Liver (tissue), 8 donors: ENCODE measurements at regions not wholly inside any gene's neighbourhood (a gene's known extent, or its start where the extent isn't known, plus 50 kb on each side); places are given as distances from the start of the nearest gene placed in this dataset.

Experiments
- DNase-seq: peaks from one replicate; pipeline ENCODE4 v3.0.0-alpha.2; 2017; ENCODE audit warnings: low spot score
- H3K27ac ChIP-seq, 2 donors: one replicate each; pipeline ENCODE4 v1.7.0; 2013; ENCODE audit warnings: inconsistent platforms in 2 of 2, low read length in 2 of 2, control low read depth in 1 of 2, low read depth in 1 of 2, mild to moderate bottlenecking in 1 of 2
- H3K27me3 ChIP-seq, 4 donors: one replicate each; pipeline versions ENCODE4 v1.6.1 to v1.7.0; 2013; ENCODE audit warnings: low read length in 3 of 4, inconsistent platforms in 1 of 4, mild to moderate bottlenecking in 1 of 4, moderate library complexity in 1 of 4; ENCODE audit not compliant: control insufficient read depth in 4 of 4, insufficient read depth in 4 of 4
- H3K36me3 ChIP-seq, 4 donors: one replicate each; pipeline versions ENCODE4 v1.6.1 to v1.7.0; 2013; ENCODE audit warnings: low read length in 3 of 4, mild to moderate bottlenecking in 3 of 4, low read depth in 1 of 4, moderate library complexity in 1 of 4; ENCODE audit not compliant: control insufficient read depth in 4 of 4, insufficient read depth in 3 of 4
- H3K4me1 ChIP-seq, 4 donors: one replicate each; pipeline versions ENCODE4 v1.6.1 to v1.7.0; 2013; ENCODE audit warnings: low read length in 3 of 4, mild to moderate bottlenecking in 3 of 4, moderate library complexity in 1 of 4; ENCODE audit not compliant: control insufficient read depth in 4 of 4, insufficient read depth in 4 of 4
- H3K4me3 ChIP-seq, 3 donors: one replicate each; pipeline versions ENCODE4 v1.6.1 to v1.7.0; 2013; ENCODE audit warnings: low read length in 3 of 3, control low read depth in 1 of 3, low read depth in 1 of 3, mild to moderate bottlenecking in 1 of 3
- H3K9ac ChIP-seq, 2 donors: one replicate each; pipeline ENCODE4 v1.7.0; 2013; ENCODE audit warnings: low read length in 2 of 2, mild to moderate bottlenecking in 2 of 2, moderate library complexity in 2 of 2, control low read depth in 1 of 2, low read depth in 1 of 2
- H3K9me3 ChIP-seq, 4 donors: one replicate each; pipeline versions ENCODE4 v1.6.1 to v1.7.0; 2013; ENCODE audit warnings: low read length in 3 of 4; ENCODE audit not compliant: control insufficient read depth in 4 of 4
- ATF3 ChIP-seq: IDR thresholded peaks from 2 replicates; pipeline ENCODE4 v1.6.1; 2016; ENCODE audit warnings: antibody characterized with exemption
- CTCF ChIP-seq: fragments of 150-350 bp; IDR thresholded peaks from 2 replicates; pipeline ENCODE4 v1.5.1; 2017; ENCODE audit warnings: improper control_type of control experiment, low read depth, low read length; ENCODE audit not compliant: missing input control
- EGR1 ChIP-seq, 2 donors: IDR thresholded peaks; 2 replicates each; pipeline ENCODE4 v1.6.1; 2016 to 2018; ENCODE audit warnings: antibody characterized with exemption in 2 of 2, low read depth in 2 of 2
- FOXA1 ChIP-seq: IDR thresholded peaks from 2 replicates; pipeline ENCODE4 v1.6.1; 2016; ENCODE audit warnings: antibody characterized with exemption
- FOXA2 ChIP-seq: IDR thresholded peaks from 2 replicates; pipeline ENCODE4 v1.6.1; 2016; ENCODE audit warnings: antibody characterized with exemption
- GABPA ChIP-seq, 2 donors: IDR thresholded peaks in 1 of 2; conservative IDR thresholded peaks in 1 of 2; 2 replicates each; pipeline ENCODE4 v1.6.1; 2016; ENCODE audit warnings: antibody characterized with exemption in 2 of 2, mild to moderate bottlenecking in 1 of 2, moderate library complexity in 1 of 2
- HNF4A ChIP-seq, 2 donors: conservative IDR thresholded peaks; 2 replicates each; pipeline ENCODE4 v1.6.1; 2016; ENCODE audit warnings: antibody characterized with exemption in 2 of 2, mild to moderate bottlenecking in 2 of 2
- HNF4G ChIP-seq: IDR thresholded peaks from 2 replicates; pipeline ENCODE4 v1.6.1; 2016; ENCODE audit warnings: antibody characterized with exemption
- JUND ChIP-seq, 2 donors: IDR thresholded peaks; 2 replicates each; pipeline ENCODE4 v1.6.1; 2016; ENCODE audit warnings: antibody characterized with exemption in 2 of 2
- MAX ChIP-seq: IDR thresholded peaks from 2 replicates; pipeline ENCODE4 v1.6.1; 2016; ENCODE audit warnings: antibody characterized with exemption
- NR2F2 ChIP-seq: IDR thresholded peaks from 2 replicates; pipeline ENCODE4 v1.6.1; 2016; ENCODE audit warnings: antibody characterized with exemption
- RAD21 ChIP-seq, 2 donors: IDR thresholded peaks; 2 replicates each; pipeline ENCODE4 v1.6.1; 2016; ENCODE audit warnings: antibody characterized with exemption in 2 of 2, mild to moderate bottlenecking in 2 of 2
- REST ChIP-seq: IDR thresholded peaks from 2 replicates; pipeline ENCODE4 v1.6.1; 2016; ENCODE audit warnings: antibody characterized with exemption, mild to moderate bottlenecking
- RXRA ChIP-seq, 2 donors: IDR thresholded peaks; 2 replicates each; pipeline ENCODE4 v1.6.1; 2017 to 2018; ENCODE audit warnings: antibody characterized with exemption in 2 of 2, mild to moderate bottlenecking in 1 of 2
- SP1 ChIP-seq: IDR thresholded peaks from 2 replicates; pipeline ENCODE4 v1.6.1; 2018; ENCODE audit warnings: antibody characterized with exemption, mild to moderate bottlenecking
- TAF1 ChIP-seq: conservative IDR thresholded peaks from 2 replicates; pipeline ENCODE4 v1.6.1; 2016; ENCODE audit warnings: antibody characterized with exemption, mild to moderate bottlenecking
- YY1 ChIP-seq: IDR thresholded peaks from 2 replicates; pipeline ENCODE4 v1.6.1; 2016; ENCODE audit warnings: antibody characterized with exemption, mild to moderate bottlenecking
- ZBTB33 ChIP-seq: IDR thresholded peaks from 2 replicates; pipeline ENCODE4 v1.6.1; 2016; ENCODE audit warnings: antibody characterized with exemption
- WGBS: extraction: QIAGEN DNeasy Blood & Tissue Kit; methylation state at CpG from one replicate; pipeline ENCODE4 v1.1.7; 2013; 5-methylcytosine and 5-hydroxymethylcytosine counted together
- donor health status: healthy.
- donor health status: healthy.
- donor health status: healthy.
- donor health status: healthy.
- donor health status: healthy.

- peak; percentile 100 for TF ChIP-seq FOXA1
- peak; percentile 82 for TF ChIP-seq REST
- TF ChIP-seq TAF1 = no peak
- no peak for TF ChIP-seq EGR1 (IDR thresholded peaks at IDR 0.05; ENCODE audit: low read depth in 2 of 2)
- TF ChIP-seq MAX = peak; percentile 87
- peak; percentile 100 for TF ChIP-seq FOXA2
- TF ChIP-seq HNF4G = peak; percentile 70
- peak; percentile 50 to 57 for TF ChIP-seq RAD21 (IDR thresholded peaks at IDR 0.05)
- TF ChIP-seq ATF3 = peak; percentile 30
- TF ChIP-seq CTCF = no peak
- peak; percentile 85 for TF ChIP-seq YY1
- no peak for TF ChIP-seq NR2F2
- peak; percentile 89 for TF ChIP-seq SP1
- TF ChIP-seq RXRA (IDR thresholded peaks at IDR 0.05) = peak; percentile 90 to 94
- peak; percentile 90 for TF ChIP-seq ZBTB33
- TF ChIP-seq HNF4A (conservative IDR thresholded peaks at IDR 0.05) = peak; percentile 91 to 98
- TF ChIP-seq JUND (IDR thresholded peaks at IDR 0.05) = peak in 1 of 2 donors; percentile 74
- no peak for TF ChIP-seq GABPA (IDR thresholded peaks at IDR 0.05 in 1 of 2, conservative IDR thresholded peaks at IDR 0.05 in 1 of 2)
- H3K27me3 ChIP-seq = no peaks in the 10 kb centered on the region
- H3K9ac ChIP-seq = no peak overlapping the region
- H3K27ac ChIP-seq = no peak overlapping the region
- no peak for DNase-seq
- peaks cover 2 to 19% (median 7%) of the 10 kb centered on the region in 4 donors for H3K4me1 ChIP-seq
- 21% methylated on average over 3 of the region's 3 CpGs for WGBS
- no peaks in the 10 kb centered on the region for H3K9me3 ChIP-seq
- H3K36me3 ChIP-seq = no peaks in the 10 kb centered on the region
- H3K4me3 ChIP-seq = no peak overlapping the region
These were observed 72.6 kb upstream of the CDIN1 start for GRCh38 chr15:36506733-36507356.
